NCI-H2171 treated with DMSO at 0.1 percent for 48 hours (cell line): ENCODE measurements at regions not wholly inside any gene's neighbourhood (a gene's known extent, or its start where the extent isn't known, plus 50 kb on each side); places are given as distances from the start of the nearest gene placed in this dataset.
"Not testable (repeated sequence)": the region's sequence is repeated elsewhere in the genome, so short reads cannot be mapped to it uniquely, and the experiment has no call there.

Experiments
- DNase-seq: peaks from one replicate; lab custom pipeline; 2025; lab: John Stamatoyannopoulos, UW

GRCh38 chrX:55142206-55142918, 53.5 kb downstream of the PAGE2 start:
- no peak for DNase-seq

GRCh38 chrX:55142919-55143310, 54.1 kb downstream of the PAGE2 start:
- DNase-seq, result no peak

GRCh38 chrX:55143621-55144020, 54.8 kb downstream of the PAGE2 start:
- no peak for DNase-seq

GRCh38 chrX:55144697-55145096, 55.9 kb downstream of the PAGE2 start:
- DNase-seq, result no peak

GRCh38 chrX:55149242-55149641, 60.4 kb downstream of the PAGE2 start:
- no peak for DNase-seq

- DNase-seq, result no peak
These were observed 62.4 kb downstream of the PAGE2 start for GRCh38 chrX:55151199-55151598.

GRCh38 chrX:55159551-55159950, 60.6 kb upstream of the PAGE5 start:
- no peak for DNase-seq

GRCh38 chrX:55160685-55161552, 59.2 kb upstream of the PAGE5 start:
- DNase-seq, result peak; percentile 83

GRCh38 chrX:55161581-55161980, 58.6 kb upstream of the PAGE5 start:
- no peak for DNase-seq

- DNase-seq, result no peak
These were observed 57.0 kb upstream of the PAGE5 start for GRCh38 chrX:55163171-55163570.

- DNase-seq, result not testable (repeated sequence)
These were observed 55.1 kb upstream of the PAGE5 start for GRCh38 chrX:55165026-55165425.

GRCh38 chrX:55167124-55167803, 52.9 kb upstream of the PAGE5 start:
- DNase-seq, result no peak

GRCh38 chrX:55167901-55168300, 52.2 kb upstream of the PAGE5 start:
- DNase-seq, result no peak

- no peak for DNase-seq
These were observed 50.4 kb upstream of the PAGE5 start for GRCh38 chrX:55169782-55170181.
